GM23338 (cell line): ENCODE measurements at regions not wholly inside any gene's neighbourhood (a gene's known extent, or its start where the extent isn't known, plus 50 kb on each side); places are given as distances from the start of the nearest gene placed in this dataset.

ENCODE experiments used
- CREB1 ChIP-seq: fragments of 250-450 bp; sonication (Bioruptor Pico); IDR thresholded peaks from 2 replicates; pipeline ENCODE4 v1.5.0; 2020; ENCODE audit warnings: low read depth, mild to moderate bottlenecking, moderate library complexity
- EZH2 ChIP-seq: fragments of 200-600 bp; sonication (generic); IDR thresholded peaks from one replicate; pipeline ENCODE4 v1.8.0; 2017; ENCODE audit warnings: antibody characterized with exemption, mild to moderate bottlenecking, low read depth; ENCODE audit not compliant: unreplicated experiment
- EZH2phosphoT487 ChIP-seq: fragments of 200-600 bp; sonication (generic); IDR thresholded peaks from one replicate; pipeline ENCODE4 v1.8.1; 2018; ENCODE audit warnings: antibody characterized with exemption; ENCODE audit not compliant: unreplicated experiment
- JUNB ChIP-seq: IDR thresholded peaks from one replicate; pipeline ENCODE4 v1.6.1; 2016; ENCODE audit warnings: antibody characterized with exemption; ENCODE audit not compliant: unreplicated experiment
- NANOG ChIP-seq: IDR thresholded peaks from 2 replicates; pipeline ENCODE4 v1.6.1; 2016; ENCODE audit warnings: antibody characterized with exemption, borderline replicate concordance
- POLR2AphosphoS5 ChIP-seq: IDR thresholded peaks from 2 replicates; pipeline ENCODE4 v1.6.1; 2016; ENCODE audit warnings: antibody characterized with exemption, low read depth
- STAT1 ChIP-seq: IDR thresholded peaks from one replicate; pipeline ENCODE4 v1.6.1; 2016; ENCODE audit warnings: antibody characterized with exemption; ENCODE audit not compliant: unreplicated experiment
- ZNF114 ChIP-seq: fragments of 250-450 bp; sonication (Bioruptor Pico); IDR thresholded peaks from 2 replicates; pipeline ENCODE4 v1.5.0; 2020; ENCODE audit warnings: mild to moderate bottlenecking, moderate library complexity
- ZNF331 ChIP-seq: fragments of 250-450 bp; sonication (Bioruptor Pico); IDR thresholded peaks from 2 replicates; pipeline ENCODE4 v1.5.0; 2020; ENCODE audit warnings: low read depth, mild to moderate bottlenecking, moderate library complexity
- TF ChIP-seq, protein P1 (sequence below), 2 experiments: fragments of 200-600 bp in 1 of 2; sonication (generic) in 1 of 2; conservative IDR thresholded peaks; 2 replicates each; pipeline versions ENCODE4 v1.5.1 to v1.6.1; 2016 to 2017; ENCODE audit warnings: antibody characterized with exemption in 2 of 2, low read depth in 2 of 2, mild to moderate bottlenecking in 2 of 2, moderate library complexity in 1 of 2
- TF ChIP-seq, protein P2 (sequence below): IDR thresholded peaks from one replicate; pipeline ENCODE4 v1.6.1; 2018; ENCODE audit warnings: antibody characterized with exemption; ENCODE audit not compliant: unreplicated experiment
- TF ChIP-seq, protein P3 (sequence below): IDR thresholded peaks from 2 replicates; pipeline ENCODE4 v1.6.1; 2016; ENCODE audit warnings: antibody characterized with exemption

DNA sequence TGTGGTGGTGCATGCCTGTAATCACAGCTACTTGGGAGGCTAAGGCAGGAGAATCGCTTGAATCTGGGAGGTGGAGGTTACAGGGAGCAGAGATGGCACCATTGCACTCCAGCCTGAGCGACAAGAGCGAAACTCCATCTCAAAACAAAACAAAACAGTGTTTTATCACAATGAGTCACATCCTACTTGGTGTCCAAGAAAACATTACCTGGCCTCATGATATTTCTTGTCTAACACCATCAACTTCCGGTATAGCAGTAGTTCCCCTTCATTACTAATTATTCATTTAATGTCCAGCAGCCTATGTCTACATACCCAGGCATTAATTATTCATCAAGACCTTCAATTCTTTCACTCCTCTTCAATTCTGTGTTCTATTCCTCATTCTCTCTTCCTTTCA is 115.5 kb downstream of the CCDC59 start:
- TF ChIP-seq CREB1 (CRISPR knock-in tag) (no peak), EZH2 (no peak), POLR2AphosphoS5 (no peak), EZH2phosphoT487 (no peak), JUNB (no peak), ZNF114 (CRISPR knock-in tag) (no peak), NANOG (no peak), STAT1 (no peak), ZNF331 (no peak)
- TF ChIP-seq, protein P1, sequence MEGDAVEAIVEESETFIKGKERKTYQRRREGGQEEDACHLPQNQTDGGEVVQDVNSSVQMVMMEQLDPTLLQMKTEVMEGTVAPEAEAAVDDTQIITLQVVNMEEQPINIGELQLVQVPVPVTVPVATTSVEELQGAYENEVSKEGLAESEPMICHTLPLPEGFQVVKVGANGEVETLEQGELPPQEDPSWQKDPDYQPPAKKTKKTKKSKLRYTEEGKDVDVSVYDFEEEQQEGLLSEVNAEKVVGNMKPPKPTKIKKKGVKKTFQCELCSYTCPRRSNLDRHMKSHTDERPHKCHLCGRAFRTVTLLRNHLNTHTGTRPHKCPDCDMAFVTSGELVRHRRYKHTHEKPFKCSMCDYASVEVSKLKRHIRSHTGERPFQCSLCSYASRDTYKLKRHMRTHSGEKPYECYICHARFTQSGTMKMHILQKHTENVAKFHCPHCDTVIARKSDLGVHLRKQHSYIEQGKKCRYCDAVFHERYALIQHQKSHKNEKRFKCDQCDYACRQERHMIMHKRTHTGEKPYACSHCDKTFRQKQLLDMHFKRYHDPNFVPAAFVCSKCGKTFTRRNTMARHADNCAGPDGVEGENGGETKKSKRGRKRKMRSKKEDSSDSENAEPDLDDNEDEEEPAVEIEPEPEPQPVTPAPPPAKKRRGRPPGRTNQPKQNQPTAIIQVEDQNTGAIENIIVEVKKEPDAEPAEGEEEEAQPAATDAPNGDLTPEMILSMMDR (conservative IDR thresholded peaks at IDR 0.05; ENCODE audit: low read depth in 2 of 2): no peak
- TF ChIP-seq, protein P2, sequence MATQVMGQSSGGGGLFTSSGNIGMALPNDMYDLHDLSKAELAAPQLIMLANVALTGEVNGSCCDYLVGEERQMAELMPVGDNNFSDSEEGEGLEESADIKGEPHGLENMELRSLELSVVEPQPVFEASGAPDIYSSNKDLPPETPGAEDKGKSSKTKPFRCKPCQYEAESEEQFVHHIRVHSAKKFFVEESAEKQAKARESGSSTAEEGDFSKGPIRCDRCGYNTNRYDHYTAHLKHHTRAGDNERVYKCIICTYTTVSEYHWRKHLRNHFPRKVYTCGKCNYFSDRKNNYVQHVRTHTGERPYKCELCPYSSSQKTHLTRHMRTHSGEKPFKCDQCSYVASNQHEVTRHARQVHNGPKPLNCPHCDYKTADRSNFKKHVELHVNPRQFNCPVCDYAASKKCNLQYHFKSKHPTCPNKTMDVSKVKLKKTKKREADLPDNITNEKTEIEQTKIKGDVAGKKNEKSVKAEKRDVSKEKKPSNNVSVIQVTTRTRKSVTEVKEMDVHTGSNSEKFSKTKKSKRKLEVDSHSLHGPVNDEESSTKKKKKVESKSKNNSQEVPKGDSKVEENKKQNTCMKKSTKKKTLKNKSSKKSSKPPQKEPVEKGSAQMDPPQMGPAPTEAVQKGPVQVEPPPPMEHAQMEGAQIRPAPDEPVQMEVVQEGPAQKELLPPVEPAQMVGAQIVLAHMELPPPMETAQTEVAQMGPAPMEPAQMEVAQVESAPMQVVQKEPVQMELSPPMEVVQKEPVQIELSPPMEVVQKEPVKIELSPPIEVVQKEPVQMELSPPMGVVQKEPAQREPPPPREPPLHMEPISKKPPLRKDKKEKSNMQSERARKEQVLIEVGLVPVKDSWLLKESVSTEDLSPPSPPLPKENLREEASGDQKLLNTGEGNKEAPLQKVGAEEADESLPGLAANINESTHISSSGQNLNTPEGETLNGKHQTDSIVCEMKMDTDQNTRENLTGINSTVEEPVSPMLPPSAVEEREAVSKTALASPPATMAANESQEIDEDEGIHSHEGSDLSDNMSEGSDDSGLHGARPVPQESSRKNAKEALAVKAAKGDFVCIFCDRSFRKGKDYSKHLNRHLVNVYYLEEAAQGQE: no peak
- TF ChIP-seq, protein P3, sequence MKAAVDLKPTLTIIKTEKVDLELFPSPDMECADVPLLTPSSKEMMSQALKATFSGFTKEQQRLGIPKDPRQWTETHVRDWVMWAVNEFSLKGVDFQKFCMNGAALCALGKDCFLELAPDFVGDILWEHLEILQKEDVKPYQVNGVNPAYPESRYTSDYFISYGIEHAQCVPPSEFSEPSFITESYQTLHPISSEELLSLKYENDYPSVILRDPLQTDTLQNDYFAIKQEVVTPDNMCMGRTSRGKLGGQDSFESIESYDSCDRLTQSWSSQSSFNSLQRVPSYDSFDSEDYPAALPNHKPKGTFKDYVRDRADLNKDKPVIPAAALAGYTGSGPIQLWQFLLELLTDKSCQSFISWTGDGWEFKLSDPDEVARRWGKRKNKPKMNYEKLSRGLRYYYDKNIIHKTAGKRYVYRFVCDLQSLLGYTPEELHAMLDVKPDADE: no peak
